ENCODE measurements at regions not wholly inside any gene's neighbourhood (a gene's known extent, or its start where the extent isn't known, plus 50 kb on each side); places are given as distances from the start of the nearest gene placed in this dataset.

- intact Hi-C loops (cut with DNase I) = no loop called here
- Histone ChIP-seq H3K27me3 (ENCODE audit: control insufficient read depth, insufficient read depth, low read length) (no peaks in the 10 kb centered on the region), H3K4me1 (ENCODE audit: control insufficient read depth in 2 of 3, insufficient read depth in 2 of 3, low read depth in 1 of 3, low read length in 3 of 3) (no peaks in the 10 kb centered on the region), H3K4me3 (ENCODE audit: low read length in 3 of 3) (no peak overlapping the region), H3K27ac (ENCODE audit: low read depth in 2 of 2, low read length in 2 of 2) (no peak overlapping the region), H3K9ac (ENCODE audit: low read length in 3 of 3) (no peak overlapping the region), H3K36me3 (ENCODE audit: control insufficient read depth in 2 of 3, insufficient read depth in 3 of 3, low read length in 3 of 3) (no peaks in the 10 kb centered on the region), H3K9me3 (ENCODE audit: control insufficient read depth in 2 of 3, insufficient read depth in 1 of 3, low read length in 3 of 3) (no peaks in the 10 kb centered on the region)
- FAIRE-seq = no peak
- DNase-seq = no peak
- no peak for TF ChIP-seq CTCF (IDR thresholded peaks at IDR 0.05; ENCODE audit: borderline replicate concordance, extremely low read depth, insufficient read depth)
Observed at GRCh38 chr9:81858657-81859430, 69.4 kb upstream of the SPATA31D4 start.

- Histone ChIP-seq H3K36me3 (ENCODE audit: control insufficient read depth in 2 of 3, insufficient read depth in 3 of 3, low read length in 3 of 3) (no peaks in the 10 kb centered on the region), H3K4me3 (ENCODE audit: low read length in 3 of 3) (no peak overlapping the region), H3K4me1 (ENCODE audit: control insufficient read depth in 2 of 3, insufficient read depth in 2 of 3, low read depth in 1 of 3, low read length in 3 of 3) (no peaks in the 10 kb centered on the region), H3K27ac (ENCODE audit: low read depth in 2 of 2, low read length in 2 of 2) (no peak overlapping the region), H3K9ac (ENCODE audit: low read length in 3 of 3) (no peak overlapping the region), H3K9me3 (ENCODE audit: control insufficient read depth in 2 of 3, insufficient read depth in 1 of 3, low read length in 3 of 3) (no peaks in the 10 kb centered on the region), H3K27me3 (ENCODE audit: control insufficient read depth, insufficient read depth, low read length) (no peaks in the 10 kb centered on the region)
- intact Hi-C loops (cut with DNase I) = no loop called here
- no peak for TF ChIP-seq CTCF (IDR thresholded peaks at IDR 0.05; ENCODE audit: borderline replicate concordance, extremely low read depth, insufficient read depth)
- FAIRE-seq (no peak), DNase-seq (no peak)
Observed at GRCh38 chr9:81860581-81860980, 67.6 kb upstream of the SPATA31D4 start.

DNA sequence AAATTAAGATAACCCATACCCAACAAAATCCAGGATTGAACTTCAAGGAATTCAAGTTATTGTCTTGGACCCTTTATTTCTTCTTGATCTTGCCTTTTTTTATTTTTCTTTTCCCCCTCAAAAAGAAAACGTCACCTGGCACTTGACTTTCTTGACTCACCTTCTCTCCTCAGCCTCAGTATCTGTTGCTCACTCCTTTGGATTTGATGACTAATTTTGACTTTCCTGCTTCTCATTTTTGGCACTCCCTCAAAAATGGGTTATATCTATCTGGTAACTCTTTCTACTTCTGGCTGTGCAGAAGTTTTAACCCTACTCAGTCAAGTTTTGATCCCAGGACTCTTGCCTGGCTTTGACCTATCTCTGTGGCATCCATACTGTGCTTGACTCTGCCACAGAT lies 66.6 kb upstream of the SPATA31D4 start:
- DNase-seq = no peak
- no peak overlapping the region for H3K4me3 ChIP-seq (ENCODE audit: low read length in 3 of 3)
- no peaks in the 10 kb centered on the region for H3K4me1 ChIP-seq (ENCODE audit: control insufficient read depth in 2 of 3, insufficient read depth in 2 of 3, low read depth in 1 of 3, low read length in 3 of 3)
- TF ChIP-seq CTCF (IDR thresholded peaks at IDR 0.05; ENCODE audit: borderline replicate concordance, extremely low read depth, insufficient read depth) = no peak
- no peak for FAIRE-seq
- no peak overlapping the region for H3K9ac ChIP-seq (ENCODE audit: low read length in 3 of 3)
- intact Hi-C loops (cut with DNase I) = no loop called here
- H3K27me3 ChIP-seq (ENCODE audit: control insufficient read depth, insufficient read depth, low read length) = no peaks in the 10 kb centered on the region
- H3K36me3 ChIP-seq (ENCODE audit: control insufficient read depth in 2 of 3, insufficient read depth in 3 of 3, low read length in 3 of 3) = no peaks in the 10 kb centered on the region
- no peaks in the 10 kb centered on the region for H3K9me3 ChIP-seq (ENCODE audit: control insufficient read depth in 2 of 3, insufficient read depth in 1 of 3, low read length in 3 of 3)
- no peak overlapping the region for H3K27ac ChIP-seq (ENCODE audit: low read depth in 2 of 2, low read length in 2 of 2)

GRCh38 chr9:81868145-81868544 lies 60.1 kb upstream of the SPATA31D4 start:
- H3K9ac ChIP-seq (ENCODE audit: low read length in 3 of 3) = no peak overlapping the region
- no peak for DNase-seq
- no peaks in the 10 kb centered on the region for H3K36me3 ChIP-seq (ENCODE audit: control insufficient read depth in 2 of 3, insufficient read depth in 3 of 3, low read length in 3 of 3)
- no peak overlapping the region for H3K4me3 ChIP-seq (ENCODE audit: low read length in 3 of 3)
- no peaks in the 10 kb centered on the region for H3K4me1 ChIP-seq (ENCODE audit: control insufficient read depth in 2 of 3, insufficient read depth in 2 of 3, low read depth in 1 of 3, low read length in 3 of 3)
- no peak for TF ChIP-seq CTCF (IDR thresholded peaks at IDR 0.05; ENCODE audit: borderline replicate concordance, extremely low read depth, insufficient read depth)
- no peak overlapping the region for H3K27ac ChIP-seq (ENCODE audit: low read depth in 2 of 2, low read length in 2 of 2)
- FAIRE-seq = no peak
- H3K27me3 ChIP-seq (ENCODE audit: control insufficient read depth, insufficient read depth, low read length) = no peaks in the 10 kb centered on the region
- intact Hi-C loops (cut with DNase I) = no loop called here
- no peaks in the 10 kb centered on the region for H3K9me3 ChIP-seq (ENCODE audit: control insufficient read depth in 2 of 3, insufficient read depth in 1 of 3, low read length in 3 of 3)
